Retinal pigment epithelial cell (primary cell): ENCODE measurements at regions not wholly inside any gene's neighbourhood (a gene's known extent, or its start where the extent isn't known, plus 50 kb on each side); places are given as distances from the start of the nearest gene placed in this dataset.

ENCODE experiments used
- DNase-seq: peaks from one replicate; pipeline ENCODE4 v3.0.0-alpha.2; 2010; ENCODE audit warnings: low read depth
- H3K4me3 ChIP-seq: 2 replicates; pipeline ENCODE4 v1.5.1; 2011; ENCODE audit warnings: mild to moderate bottlenecking, low read length, control low read depth, moderate library complexity
- TF ChIP-seq, protein P1 (sequence below): conservative IDR thresholded peaks from 2 replicates; pipeline ENCODE4 v1.5.1; 2011; ENCODE audit warnings: low read depth, low read length, control low read depth, inconsistent platforms

DNA sequence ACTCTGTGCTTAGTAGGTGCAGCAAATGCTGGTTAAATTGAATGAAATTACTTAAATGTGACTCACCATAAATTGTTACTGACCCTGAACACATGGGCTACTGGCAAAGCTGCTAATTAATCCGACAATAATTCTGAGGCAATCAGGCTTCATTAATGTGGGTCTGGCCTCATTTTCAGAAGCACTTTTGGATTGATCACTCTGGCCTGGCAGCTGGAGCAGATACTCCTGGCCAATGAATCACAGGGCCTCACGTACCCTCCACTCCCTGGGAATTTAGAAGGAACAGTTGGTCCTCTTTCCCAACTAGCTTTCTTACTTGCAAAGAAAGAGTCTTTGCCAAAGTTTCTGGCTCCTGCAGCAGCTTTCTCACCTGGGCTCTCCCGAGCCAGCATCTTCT, 162.0 kb upstream of the ZKSCAN2 start:
- TF ChIP-seq, protein P1, sequence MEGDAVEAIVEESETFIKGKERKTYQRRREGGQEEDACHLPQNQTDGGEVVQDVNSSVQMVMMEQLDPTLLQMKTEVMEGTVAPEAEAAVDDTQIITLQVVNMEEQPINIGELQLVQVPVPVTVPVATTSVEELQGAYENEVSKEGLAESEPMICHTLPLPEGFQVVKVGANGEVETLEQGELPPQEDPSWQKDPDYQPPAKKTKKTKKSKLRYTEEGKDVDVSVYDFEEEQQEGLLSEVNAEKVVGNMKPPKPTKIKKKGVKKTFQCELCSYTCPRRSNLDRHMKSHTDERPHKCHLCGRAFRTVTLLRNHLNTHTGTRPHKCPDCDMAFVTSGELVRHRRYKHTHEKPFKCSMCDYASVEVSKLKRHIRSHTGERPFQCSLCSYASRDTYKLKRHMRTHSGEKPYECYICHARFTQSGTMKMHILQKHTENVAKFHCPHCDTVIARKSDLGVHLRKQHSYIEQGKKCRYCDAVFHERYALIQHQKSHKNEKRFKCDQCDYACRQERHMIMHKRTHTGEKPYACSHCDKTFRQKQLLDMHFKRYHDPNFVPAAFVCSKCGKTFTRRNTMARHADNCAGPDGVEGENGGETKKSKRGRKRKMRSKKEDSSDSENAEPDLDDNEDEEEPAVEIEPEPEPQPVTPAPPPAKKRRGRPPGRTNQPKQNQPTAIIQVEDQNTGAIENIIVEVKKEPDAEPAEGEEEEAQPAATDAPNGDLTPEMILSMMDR, result no peak

DNA sequence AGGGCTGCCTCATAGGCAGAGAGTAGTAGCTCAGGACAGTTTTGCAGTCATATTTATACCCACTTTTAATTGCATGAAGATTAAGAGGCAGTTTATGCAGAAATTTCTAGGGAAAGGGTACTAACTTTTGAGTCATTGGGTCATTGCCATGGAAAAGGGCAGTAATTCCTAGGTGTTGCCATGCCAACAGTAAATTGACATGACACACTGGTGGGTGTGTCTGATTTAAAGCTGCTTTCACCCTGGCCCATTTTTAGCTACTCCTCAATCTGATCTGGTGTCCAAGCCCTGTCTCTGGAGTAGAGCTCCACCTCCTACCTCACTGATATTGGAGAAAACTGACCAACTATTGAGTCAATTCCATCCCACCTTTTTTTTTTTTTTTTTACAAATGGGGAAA, 161.5 kb upstream of the ZKSCAN2 start:
- peak; percentile 59 for DNase-seq
- no peak overlapping the region for H3K4me3 ChIP-seq
- TF ChIP-seq, protein P1, result no peak

More for the DNA sequence above, 162.0 kb upstream of the ZKSCAN2 start:
- DNase-seq, result peak; percentile 80
- no peak overlapping the region for H3K4me3 ChIP-seq

DNA sequence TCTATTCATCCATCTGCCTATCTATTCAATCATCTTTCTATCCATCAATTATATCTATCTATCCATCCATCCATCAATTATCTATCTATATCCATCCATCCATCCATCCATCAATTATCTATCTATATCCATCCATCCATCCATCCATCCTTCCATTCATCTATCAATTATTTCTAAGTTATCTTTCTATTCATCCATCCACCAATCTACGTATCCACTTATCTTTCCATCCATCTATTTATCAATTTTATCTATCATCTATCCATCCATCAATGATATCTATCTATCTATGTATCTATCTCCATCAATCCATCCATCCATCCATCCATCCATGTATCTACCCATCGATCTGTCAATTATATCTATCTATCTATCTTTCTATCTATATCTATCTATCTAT, 158.4 kb upstream of the ZKSCAN2 start:
- TF ChIP-seq, protein P1, result no peak
- DNase-seq, result no peak
- H3K4me3 ChIP-seq, result no peak overlapping the region

DNA sequence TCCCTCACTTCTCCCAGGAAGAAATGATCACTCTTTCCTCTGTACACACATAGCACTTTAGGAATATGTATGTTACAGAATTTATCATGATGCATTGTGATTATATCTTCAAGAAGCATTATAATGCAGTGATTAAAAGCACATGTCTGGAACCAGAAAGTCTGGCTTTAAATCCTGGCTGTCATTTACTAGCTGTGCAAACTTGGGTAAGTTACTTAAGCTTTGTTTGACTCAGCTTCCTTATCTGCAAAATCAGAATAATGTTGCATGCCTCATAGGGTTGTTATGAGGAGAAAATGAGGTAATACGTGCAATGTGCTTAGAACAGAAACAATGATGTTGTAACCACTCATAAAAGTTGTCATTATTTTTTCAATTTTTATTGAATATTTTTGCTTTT, 156.3 kb upstream of the ZKSCAN2 start:
- no peak overlapping the region for H3K4me3 ChIP-seq
- DNase-seq, result peak; percentile 76
- TF ChIP-seq, protein P1, result no peak

DNA sequence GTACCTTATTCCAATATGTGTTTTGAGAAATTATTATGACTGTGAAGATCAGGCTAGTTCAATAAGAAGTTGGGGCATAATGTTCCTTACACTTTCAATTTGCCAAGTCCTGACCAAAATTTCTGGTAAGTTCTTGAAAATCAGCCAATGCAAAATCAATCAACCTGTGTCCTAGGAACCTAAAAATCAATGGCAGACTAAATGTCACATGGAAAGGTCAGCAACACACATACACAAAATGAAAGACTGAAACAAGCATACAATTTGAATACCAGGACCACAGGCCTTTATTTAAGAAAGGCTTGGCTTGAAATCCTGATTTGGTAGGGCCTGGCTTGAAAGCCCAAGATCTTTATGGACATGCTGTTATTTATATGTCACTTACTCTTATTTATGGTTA, 155.5 kb upstream of the ZKSCAN2 start:
- H3K4me3 ChIP-seq, result no peak overlapping the region
- DNase-seq, result no peak
- TF ChIP-seq, protein P1, result no peak

DNA sequence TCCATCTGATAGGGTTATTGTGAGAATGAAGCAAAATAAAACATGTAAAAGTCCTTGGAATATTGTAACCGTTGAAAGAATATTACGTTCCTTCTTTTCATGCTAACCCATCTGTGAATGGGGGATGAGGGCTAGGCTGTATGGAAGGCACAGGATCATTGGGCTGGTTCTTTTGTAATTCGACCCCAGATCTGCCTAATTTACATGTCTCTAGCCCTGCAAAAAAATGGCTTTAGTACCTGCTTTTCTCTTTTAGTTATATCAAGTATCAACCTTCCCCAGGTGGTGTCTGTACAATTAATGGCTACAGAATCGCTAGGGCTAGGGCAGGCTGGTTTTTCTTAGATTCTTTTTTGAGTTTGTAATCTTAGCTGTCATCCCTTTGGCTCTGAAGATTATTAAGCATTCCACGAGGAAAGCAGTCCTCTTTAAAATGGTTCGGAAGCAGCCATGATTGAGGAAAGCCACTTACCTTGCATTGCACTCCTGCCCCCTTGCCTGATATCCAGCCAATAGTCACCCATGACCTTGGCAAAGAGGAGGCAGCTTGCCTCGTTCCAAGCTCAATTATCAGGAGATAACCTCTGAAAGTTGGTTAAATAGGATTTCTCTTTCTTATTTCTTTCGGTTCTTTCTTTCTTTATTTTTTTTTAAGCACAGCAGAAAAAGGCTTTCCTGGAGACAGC, 153.9 kb upstream of the ZKSCAN2 start:
- no peak overlapping the region for H3K4me3 ChIP-seq
- no peak for DNase-seq
- TF ChIP-seq, protein P1, result no peak

DNA sequence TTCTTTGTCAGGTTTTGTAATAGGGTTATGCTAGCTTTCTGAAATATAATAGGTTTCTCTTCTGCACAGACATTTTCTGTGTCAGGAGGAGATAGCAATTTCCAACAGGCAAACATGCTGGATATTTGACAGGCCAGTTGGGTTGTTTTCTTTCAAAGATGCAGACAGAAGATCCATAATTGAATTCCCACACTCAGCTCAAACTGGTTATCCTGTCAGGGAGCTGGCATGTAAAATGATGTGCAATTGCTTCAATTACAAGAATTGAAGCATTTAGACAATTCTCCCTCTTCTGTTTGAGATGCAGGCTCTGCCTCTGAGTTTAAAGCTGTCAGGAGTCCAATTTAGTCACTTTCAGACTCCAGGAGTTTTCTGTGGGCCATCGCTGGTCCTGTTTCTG, 146.2 kb upstream of the ZKSCAN2 start:
- no peak overlapping the region for H3K4me3 ChIP-seq
- TF ChIP-seq, protein P1, result no peak
- no peak for DNase-seq
